Stimulated activated CD4-positive, alpha-beta T cell treated with anti-CD3 and anti-CD28 coated beads, Interleukin-1b, Interleukin-23, amount 100 ng/mL, for 4 hours (primary cell): ENCODE measurements at regions not wholly inside any gene's neighbourhood (a gene's known extent, or its start where the extent isn't known, plus 50 kb on each side); places are given as distances from the start of the nearest gene placed in this dataset.
"Not testable (repeated sequence)": the region's sequence is repeated elsewhere in the genome, so short reads cannot be mapped to it uniquely, and the experiment has no call there.

Source experiments
- DNase-seq, 2 donors: peaks; one replicate each; pipeline ENCODE4 v3.0.0-alpha.2; 2020; ENCODE audit warnings: low read depth in 2 of 2

DNA sequence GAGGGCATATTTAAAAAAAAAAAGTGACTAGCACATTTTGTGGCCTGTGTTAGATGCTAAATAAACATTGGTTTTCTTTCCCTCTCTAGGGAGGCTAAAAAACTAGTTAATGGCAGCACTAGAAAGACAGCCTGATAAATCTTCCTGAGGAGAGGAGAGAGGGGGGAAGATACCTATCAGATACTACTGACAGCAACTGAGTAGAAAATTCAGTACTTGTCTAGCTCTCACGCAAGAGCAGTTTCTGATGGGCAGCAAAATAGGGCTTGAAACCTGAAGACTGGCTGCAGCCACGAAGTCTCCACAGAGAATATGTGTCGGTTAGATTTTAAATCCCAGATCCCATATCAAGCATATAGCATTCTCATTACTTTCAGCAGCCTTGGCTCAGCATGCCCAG lies 388.2 kb downstream of the KCNA4 start:
- DNase-seq: no peak

DNA sequence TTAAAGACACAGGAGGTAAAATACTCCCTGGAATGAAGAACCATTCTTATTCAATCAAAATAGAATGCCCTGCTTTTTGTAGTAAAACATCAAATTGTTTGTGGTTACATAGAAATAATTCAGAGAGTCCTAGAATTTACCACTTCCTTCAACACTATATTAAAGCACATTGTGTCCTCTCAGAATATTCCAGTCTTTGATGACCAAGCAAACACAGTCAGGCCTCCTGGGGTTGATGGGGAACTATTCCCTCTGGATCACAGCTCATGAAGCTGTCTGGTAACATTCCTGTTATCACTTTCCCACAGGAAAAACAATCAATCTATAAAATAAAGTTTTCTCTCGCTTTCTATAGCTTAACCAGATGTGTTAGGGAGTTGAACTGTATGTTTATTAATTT lies 389.3 kb downstream of the KCNA4 start:
- DNase-seq: no peak

DNA sequence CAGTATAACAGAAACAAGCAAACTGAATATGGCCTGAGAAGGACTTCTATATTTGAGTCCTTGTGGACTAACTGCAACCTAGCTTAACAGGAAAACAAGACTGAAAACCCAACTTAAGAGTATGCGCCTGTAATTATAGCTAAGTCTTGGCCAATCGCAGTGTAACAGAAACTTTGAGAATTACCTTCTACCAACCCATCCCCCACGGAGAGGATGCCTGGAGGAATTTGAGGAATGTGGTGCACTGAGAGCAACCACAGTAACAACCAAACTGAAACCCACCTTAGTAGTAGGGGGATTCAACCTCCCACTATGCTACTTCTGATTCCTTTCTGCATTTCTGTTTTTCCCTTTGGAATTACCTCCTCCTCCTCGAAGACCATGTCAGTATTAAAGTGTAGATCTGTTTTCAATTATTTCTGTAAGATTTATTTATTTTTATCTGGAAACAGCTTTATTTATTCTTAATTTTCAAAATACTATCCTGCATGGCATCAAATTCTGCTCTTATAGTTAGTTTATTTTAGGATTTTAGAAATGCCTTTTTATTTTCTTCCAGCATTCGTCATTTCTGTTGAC lies 393.6 kb downstream of the KCNA4 start:
- DNase-seq: no peak

DNA sequence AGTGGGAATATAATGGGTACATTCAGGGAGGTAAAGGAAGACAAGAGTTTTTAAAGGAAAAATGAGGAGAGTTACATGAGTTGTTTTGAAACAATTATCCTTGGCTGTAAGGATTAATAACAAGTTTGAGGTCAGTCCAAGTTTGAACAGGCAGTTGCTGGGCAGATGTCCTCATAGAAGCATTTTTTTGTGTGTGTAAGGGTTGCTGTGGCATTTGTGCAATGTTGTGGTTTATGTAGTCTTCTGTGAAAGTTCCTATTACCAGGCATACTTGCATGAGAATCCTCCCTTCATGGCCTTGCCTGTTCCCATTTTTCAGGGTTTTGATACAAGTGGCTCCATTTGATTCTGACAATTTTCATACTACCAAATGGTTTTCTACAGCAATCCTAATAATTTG lies 400.2 kb downstream of the KCNA4 start:
- no peak for DNase-seq

DNA sequence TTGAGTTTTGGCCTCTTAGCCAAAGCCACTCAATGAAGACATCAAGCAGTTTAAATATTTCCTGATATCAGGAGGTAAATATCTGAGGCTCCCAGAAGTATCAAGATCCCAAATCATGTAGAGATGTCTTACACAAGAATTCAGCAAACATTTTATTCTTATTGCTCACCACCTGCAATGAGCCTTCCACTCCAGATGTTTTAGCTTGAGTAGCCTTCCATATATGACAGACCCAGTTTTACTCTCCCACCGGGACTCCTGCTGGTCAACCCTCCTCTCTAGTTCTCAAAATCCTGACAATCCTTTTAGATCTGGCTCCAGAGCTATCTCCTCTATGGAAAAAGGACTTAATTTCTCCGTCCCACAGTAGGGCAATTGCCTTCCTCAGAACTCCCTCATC lies 404.4 kb downstream of the KCNA4 start:
- no peak for DNase-seq

DNA sequence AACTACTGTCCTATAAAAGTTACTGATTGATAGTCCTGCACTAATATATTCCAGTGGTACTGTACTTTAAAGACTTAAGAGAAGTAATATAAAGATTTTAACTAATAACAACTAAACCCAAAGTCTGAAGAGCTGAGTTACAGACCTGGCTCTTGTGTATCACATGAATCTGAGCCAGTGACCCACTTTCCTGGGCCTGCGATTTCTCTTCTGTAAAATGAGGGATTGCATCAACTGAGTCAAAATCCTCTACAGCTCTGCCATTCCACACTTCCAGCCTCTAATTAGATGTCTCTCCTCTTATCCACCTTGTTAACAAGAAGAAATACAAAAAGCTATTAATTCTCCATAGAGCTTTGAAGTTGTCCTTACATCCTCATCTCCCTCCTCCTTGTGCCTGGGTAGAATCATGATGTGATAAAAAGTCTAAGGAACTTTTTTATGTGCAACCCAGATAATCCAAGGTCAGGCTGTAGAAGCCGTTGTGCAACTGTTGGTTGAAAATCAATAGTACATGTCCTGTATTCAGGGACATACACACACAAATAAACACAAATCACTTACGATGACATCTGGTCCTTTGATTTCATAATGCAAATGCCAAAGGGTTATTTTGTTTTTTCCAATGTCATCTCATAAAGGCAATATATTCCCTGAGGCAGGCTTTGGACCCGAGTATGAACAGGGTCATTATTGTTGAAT lies 410.3 kb downstream of the KCNA4 start:
- DNase-seq: no peak

DNA sequence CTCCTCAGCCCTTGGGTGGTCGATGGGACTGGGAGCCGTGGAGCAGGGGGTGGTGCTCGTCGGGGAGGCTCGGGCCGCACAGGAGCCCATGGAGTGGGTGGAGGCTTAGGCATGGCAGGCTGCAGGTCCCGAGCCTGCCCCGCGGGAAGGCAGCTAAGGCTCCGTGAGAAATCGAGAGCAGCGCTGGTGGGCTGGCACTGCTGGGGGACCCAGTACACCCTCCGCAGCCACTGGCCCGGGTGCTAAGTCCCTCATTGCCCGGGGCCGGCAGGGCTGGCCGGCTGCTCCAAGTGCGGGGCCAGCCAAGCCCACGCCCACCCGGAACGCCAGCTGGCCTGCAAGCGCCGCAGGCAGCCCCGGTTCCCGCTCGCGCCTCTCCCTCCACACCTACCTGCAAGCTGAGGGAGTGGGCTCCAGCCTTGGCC lies 416.7 kb downstream of the KCNA4 start:
- not testable (repeated sequence) for DNase-seq

DNA sequence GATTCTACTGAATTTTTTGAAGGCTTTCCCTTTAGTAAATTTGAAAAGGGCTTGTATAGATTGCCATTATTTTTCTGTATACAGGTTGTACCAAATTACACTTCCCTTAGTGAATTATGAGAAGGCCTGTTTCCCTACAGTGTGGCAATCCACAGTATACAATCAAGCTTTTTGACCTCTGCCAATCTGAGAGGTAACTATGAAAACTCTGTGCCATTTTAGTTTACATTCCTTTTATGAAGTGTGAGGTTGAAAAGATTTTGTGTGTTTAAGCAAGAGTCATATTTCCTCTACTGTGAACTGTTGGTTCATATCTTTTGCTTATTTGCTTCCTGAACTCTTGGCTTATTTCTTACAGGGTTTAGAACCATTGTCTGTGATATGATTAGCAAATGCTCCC lies 432.5 kb downstream of the KCNA4 start:
- DNase-seq: no peak

DNA sequence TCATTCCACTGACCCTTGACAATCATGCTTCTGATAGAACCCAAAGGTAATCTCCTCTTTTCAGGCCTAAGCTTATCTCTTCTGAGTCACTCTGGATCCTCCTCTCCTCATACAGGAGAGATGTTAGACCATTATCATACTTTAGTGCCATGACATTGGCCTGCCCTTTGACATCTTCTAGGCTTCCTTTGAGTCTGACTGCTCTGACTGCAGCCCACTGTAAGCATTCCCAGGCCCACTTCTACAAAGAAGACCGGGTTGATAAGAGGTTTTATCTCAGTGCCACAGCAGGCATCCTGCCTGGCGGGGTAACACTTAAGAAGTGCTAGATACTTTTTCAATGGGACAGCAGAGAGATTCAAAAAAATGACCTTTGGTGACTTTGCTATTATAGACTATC lies 438.0 kb downstream of the KCNA4 start:
- no peak for DNase-seq

DNA sequence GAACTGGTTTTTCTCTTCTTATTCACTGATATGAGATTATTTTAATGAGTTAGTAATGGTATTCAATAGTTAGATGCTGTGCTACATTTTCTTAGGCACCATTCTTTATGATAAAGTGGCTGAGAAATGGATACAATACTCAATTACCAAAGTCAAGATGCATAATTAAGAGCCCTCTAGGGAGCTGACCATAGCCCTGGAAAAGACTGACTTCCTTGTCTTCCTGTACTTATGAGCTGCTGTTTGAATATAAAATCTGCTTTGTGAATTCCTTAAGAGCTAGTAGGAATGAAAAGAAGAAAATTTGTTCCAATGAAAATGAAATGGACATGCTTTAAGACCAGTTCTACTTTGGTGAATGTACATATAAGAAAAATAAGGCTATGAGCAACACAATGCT lies 452.3 kb downstream of the KCNA4 start:
- no peak for DNase-seq

DNA sequence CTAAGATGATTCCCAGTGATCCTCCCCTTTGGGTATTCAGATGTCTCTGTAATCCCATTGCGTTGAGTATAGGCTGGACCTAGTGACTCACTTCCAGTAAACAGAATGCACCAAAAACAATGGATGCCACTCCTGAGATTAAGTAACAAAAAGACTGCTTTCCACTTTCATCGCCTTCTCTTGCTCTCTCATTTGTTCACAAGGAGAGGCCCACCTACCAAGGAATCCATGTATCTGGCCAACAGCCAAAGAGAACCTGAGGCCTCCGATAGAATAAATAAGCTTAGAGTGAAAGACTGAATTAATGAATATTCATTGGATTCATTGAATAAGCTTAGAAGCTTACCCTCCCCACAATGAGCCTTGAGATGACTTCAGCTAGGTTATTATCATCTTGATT lies 454.6 kb downstream of the KCNA4 start:
- DNase-seq: no peak

DNA sequence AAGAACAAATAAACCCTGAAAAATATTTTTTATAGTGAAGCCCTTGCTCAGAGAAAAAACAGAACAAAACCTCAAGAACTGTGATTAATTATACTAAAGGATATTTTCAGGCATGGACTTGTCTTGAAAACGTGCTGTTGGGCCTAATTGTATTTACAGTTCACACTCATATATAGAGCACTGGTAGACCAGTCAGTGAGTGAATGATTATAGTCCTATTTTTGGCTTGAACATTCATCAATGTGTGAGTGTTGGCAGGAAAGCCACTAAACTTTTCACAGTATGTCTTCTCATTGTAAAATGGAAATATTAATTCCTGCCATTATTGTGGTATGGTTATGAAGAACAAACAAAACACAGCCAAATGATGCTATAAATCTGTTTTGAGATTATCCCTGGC lies 462.8 kb downstream of the KCNA4 start:
- DNase-seq: no peak

DNA sequence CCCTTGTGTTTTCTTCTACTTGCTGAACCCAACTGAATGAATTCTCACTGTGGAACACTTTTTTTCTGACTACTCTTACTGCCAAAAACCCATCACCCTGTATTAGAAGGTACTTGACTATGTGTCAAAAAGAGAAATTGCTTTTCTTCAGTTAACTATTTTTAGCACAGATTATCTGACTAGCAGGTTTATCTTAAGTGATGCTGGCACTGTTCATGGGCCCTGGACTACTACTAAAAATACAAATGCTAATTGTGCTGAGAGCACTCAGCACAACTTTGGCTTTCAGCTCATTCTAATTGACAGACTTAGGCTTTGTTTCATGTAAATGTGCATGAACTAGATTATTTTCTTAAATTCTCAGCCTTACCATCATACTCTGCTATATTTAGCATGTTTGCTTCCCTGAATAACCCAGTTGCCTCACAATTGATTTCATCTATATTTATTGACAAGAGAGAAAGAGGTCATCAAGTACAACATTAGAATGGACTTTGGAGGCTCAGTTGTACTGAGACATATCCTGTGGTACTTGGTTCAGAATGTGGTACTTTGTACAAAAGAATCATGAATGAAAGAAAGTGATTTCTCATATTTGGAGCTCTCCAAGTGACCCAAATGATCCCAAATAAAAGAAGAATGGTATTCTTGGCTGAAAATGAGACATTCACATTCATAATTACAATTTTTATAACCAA lies 478.3 kb downstream of the KCNA4 start:
- DNase-seq: no peak

DNA sequence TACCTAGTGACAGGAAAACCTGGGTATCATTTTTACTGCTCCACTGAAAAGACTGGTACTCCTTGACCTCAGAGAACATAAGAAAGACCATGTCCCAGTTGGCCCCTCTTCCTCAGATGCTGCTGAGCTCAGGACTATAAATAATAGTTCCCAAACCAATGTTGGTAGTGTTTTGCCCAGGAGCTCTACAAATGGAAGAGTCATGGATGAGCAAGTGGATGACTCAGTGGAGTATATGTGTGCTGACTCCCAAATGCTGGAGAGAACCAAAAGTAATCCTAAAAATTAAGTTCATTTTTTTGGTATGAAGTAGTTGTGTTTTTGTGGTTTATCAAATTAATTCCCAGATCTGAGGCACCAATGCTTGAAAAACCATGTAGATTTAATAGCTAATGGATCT lies 482.0 kb downstream of the KCNA4 start:
- DNase-seq: no peak

DNA sequence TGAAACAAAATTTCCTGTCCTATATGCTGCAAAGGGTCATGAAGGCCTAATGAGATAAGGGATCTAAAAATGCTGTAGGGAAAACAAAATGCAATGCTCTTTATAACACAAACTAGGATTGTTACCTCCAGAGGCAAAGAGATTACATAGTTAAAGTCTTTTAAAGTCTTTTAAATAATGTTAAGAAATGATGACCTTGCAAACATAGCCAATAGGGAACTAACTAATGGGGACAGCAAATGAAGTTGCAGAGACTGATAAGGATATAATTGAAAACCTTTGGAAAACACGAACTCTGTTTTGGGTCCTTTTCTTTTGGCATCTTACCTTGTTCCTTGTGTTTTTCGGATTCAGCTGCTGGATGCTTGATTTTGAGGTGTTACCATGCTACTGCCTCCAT lies 485.9 kb downstream of the KCNA4 start:
- DNase-seq: no peak

DNA sequence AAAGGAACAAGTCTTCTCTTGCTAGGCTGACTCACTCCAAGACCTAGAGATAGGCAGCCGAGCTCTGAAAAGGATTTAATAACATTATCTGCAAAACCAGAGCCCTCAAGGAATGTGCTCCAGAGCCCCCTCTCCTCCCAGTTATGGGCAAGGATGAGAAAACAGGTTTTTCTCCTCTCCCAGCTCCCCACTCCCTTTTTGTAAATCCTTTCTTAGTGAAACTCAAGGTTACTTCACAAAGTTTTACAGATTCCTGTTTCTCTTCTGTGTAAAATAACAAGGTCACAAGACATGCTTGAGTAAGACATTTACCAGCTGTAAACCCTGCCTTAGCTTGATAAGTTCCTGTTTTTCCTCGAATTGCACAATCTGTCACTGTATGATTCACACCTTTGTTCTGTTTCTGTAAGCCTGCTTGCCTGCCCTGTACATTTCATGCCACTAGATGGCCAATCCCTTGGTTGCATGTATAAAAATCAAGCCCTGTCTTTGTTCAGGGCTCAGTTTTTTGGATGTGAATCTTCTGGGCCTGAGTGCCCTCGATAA lies 489.4 kb downstream of the KCNA4 start:
- DNase-seq: no peak

DNA sequence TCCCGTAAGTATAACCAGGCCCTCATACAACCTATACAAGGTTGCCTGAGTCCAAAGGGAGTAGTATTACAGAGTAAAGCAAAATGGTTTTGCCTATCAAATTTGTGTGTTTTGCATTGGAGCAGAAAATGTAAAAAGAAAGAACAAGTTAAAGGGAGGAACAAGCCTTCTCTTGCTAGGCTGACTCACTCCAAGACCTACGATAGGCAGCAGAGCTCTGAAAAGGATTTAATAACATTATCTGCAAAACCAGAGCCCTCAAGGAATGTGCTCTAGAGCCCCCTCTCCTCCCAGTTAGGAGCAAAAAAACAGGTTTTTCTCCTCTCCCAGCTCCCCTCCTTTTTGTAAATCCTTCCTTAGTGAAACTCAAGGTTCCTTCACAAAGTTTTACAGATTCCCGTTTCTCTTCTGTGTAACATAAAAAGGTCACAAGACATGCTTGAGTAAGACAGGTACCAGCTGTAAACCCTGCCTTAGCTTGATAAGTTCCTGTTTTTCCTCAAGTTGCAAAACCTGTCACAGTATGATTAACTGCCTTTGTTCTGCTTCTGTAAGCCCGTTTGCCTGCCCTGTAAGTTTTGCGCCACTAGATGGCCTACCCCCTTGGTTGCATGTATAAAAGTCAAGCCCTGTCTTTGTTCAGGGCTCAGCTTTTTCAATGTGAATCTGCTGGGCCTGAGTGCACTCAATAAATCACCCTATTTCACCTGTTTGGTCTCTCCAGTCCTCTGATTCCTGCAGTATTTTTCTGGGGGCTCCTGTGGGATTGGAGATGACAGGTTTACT lies 498.2 kb downstream of the KCNA4 start:
- no peak for DNase-seq

DNA sequence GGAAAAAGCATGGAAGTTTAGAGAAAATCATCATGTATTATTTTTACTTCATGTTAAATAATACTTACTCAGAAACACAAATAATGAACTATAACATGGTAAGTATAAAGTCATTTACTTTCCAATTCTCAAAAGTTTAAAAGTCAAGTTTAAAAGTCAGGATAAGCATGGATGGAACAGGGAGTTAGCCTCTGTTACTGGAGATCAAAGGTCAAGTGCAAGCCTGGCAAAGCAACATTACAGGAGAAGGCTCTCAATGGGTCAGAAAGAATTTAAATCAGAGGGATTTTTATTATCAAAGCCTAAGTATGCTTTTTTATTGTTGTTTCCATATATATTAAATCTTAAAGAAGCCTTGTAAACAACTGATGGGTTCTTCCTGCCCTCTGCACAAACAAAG lies 505.4 kb downstream of the KCNA4 start:
- DNase-seq: no peak

DNA sequence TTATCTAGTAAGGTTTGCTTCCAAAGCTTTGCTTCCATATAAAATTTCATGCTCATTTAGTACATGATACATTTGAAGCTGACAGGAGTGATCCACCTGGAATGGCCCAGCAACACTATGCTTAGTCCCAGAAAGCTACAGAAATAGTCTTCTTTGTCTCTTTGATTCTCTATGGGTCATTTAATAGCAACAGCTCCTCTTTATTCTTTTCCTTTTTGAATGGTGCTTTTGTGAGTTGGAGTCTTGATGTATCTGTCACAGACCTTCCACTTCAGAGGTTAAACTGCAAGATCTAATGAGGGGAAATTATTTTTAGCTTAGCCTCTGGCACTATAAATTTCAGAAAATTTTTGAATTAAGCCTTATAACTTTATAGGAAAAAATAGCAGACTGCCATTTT lies 509.5 kb downstream of the KCNA4 start:
- no peak for DNase-seq

DNA sequence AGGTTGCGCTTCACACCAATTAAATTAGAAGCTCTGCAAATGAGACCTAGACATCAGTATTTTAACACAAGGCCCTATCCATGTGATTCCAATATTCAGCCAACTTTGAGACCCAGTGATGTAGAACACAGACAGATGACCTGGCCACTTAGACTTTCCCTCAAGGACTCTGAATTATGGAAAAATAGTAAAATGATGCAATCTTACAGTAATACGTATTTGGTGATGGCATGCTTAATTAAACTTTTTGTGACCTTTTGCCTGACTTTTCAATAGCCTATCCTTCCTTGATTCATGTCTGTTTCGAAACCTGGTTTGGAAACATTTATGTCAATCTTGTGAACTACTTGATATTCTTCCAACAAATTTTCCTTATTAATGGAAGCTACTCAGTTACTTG lies 521.2 kb downstream of the KCNA4 start:
- no peak for DNase-seq

DNA sequence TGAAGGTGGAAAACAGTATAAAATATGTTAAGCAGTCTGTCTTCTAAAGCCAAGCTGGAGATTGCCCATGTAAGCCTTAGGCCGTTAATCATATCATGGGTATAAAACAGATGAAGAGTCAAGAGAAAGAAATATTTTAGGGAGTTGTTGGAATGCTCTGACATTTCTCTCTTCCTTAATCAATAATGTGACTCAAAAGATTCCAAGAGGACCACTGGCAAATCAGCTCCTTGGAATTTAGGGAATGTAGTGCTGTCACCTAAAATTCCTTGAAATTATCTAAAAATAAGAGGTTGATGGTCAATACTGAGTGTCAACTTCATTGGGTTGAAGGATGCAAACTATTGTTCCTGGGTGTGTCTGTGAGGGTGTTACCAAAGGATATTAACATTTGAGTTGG lies 525.9 kb downstream of the KCNA4 start:
- DNase-seq: no peak

DNA sequence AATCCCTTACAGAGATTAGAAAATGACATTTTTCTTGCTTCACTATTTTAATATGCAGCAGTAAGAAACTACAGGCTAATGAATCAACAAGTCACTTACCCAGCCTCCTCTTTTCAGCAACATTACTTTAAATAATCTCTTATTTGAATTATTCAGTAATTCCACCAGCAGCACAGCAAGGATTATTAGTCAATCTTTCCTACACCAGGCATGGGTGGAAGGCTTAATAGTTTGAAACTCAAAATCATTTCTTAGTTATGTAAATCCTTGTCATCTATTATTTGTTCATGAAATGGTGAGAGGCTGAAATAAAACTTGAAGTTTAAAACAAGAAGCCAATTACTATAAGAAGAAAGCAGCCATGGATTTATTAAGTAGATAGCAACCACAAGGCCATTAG lies 530.5 kb downstream of the KCNA4 start:
- no peak for DNase-seq
